ENCODE measurements at regions not wholly inside any gene's neighbourhood (a gene's known extent, or its start where the extent isn't known, plus 50 kb on each side); places are given as distances from the start of the nearest gene placed in this dataset.

DNA sequence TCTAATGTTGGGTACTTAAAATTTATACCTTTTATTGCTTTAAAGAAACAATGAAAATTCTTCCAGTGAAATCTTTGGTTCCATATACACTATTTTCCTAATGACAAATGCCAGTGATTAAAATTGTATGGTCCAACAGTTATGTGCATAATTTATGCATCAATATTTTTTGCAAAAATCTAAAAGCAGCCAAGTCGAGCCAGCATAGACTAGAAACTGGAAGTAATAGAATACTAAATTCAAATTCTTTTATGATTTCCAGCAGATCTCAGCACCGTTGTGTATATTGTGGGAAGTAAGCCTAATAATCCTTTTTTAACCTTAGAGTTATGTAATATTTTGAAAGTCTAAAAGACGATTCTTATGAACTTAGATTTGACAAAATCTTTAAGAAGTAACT lies 652.0 kb upstream of the GOLIM4 start (continued):
- TF ChIP-seq, protein P1, sequence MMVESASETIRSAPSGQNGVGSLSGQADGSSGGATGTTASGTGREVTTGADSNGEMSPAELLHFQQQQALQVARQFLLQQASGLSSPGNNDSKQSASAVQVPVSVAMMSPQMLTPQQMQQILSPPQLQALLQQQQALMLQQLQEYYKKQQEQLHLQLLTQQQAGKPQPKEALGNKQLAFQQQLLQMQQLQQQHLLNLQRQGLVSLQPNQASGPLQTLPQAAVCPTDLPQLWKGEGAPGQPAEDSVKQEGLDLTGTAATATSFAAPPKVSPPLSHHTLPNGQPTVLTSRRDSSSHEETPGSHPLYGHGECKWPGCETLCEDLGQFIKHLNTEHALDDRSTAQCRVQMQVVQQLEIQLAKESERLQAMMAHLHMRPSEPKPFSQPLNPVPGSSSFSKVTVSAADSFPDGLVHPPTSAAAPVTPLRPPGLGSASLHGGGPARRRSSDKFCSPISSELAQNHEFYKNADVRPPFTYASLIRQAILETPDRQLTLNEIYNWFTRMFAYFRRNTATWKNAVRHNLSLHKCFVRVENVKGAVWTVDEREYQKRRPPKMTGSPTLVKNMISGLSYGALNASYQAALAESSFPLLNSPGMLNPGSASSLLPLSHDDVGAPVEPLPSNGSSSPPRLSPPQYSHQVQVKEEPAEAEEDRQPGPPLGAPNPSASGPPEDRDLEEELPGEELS (CRISPR knock-in tag; IDR thresholded peaks at IDR 0.05), result no peak
- no peak for TF ChIP-seq MYBL2 (CRISPR knock-in tag; IDR thresholded peaks at IDR 0.05)
- TF ChIP-seq ZNF671 (CRISPR knock-in tag; IDR thresholded peaks at IDR 0.05), result no peak
- TF ChIP-seq KAT7 (CRISPR knock-in tag; IDR thresholded peaks at IDR 0.05; ENCODE audit: borderline replicate concordance), result no peak

DNA sequence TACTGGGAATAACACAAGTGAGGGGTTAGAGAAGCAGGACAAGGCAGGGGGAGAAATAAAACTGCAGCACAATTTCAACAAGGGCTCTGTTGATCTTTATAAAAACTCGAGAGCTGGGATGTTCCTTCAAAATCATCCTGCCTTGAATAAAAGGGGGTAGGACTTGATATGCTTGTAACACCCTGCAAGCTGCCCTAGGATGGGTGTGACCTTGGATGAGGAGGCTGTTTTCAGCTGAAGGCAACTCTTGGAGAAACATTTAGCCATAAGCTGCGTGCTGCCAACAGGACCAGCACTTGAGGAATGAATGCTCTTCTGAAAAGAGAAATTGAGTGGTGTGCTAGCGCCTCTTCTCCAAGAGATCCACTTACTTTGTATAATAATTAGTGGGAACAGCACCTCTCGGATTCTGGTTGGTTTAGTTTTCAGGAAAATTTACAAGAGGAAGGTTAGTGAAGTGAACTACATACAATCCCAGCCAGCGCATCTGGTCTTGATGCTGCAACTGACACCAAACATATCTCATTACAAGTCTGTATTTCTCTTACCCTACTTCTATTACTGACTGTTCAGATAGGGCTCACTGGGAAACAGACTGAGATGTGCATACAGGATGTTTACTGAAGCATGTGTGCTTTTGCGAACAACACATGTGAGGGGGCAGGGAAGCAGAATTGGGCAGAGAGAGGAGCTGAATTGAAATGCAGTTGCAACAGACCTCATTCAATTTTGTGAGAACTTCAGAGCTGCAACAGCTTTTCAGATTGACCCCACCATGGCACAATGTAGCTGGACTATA lies 643.0 kb upstream of the GOLIM4 start:
- Mint-ChIP-seq H3K27me3 (ENCODE audit: low read depth) (no peaks in the 10 kb centered on the region), H3K36me3 (peaks cover 7% of the 10 kb centered on the region; the same call in 1 of the 2 replicates), H3K4me1 (peaks cover 12% of the 10 kb centered on the region), H3K27ac (no peak overlapping the region), H3K9me3 (peaks cover 22% of the 10 kb centered on the region), H3K4me3 (no peak overlapping the region)
- peak; percentile 20; the same call in 1 of the 2 replicates for ATAC-seq
- ChIA-PET POLR2A (no interaction called here), CTCF (interaction anchor here (1.5 kb wide), 1 partner anchor 108 kb away, joined by 5 read pairs; no protein-coding TSS in a partner anchor)
- TF ChIP-seq CREM (CRISPR knock-in tag; IDR thresholded peaks at IDR 0.05), result no peak
- TF ChIP-seq, protein P2, sequence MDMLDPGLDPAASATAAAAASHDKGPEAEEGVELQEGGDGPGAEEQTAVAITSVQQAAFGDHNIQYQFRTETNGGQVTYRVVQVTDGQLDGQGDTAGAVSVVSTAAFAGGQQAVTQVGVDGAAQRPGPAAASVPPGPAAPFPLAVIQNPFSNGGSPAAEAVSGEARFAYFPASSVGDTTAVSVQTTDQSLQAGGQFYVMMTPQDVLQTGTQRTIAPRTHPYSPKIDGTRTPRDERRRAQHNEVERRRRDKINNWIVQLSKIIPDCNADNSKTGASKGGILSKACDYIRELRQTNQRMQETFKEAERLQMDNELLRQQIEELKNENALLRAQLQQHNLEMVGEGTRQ (CRISPR knock-in tag; IDR thresholded peaks at IDR 0.05), result no peak
- no peak for TF ChIP-seq FOXJ3 (CRISPR knock-in tag; IDR thresholded peaks at IDR 0.05; ENCODE audit: borderline replicate concordance)
- no peak for TF ChIP-seq NR2C2 (CRISPR knock-in tag; IDR thresholded peaks at IDR 0.05)
- no peak for TF ChIP-seq ATF1 (CRISPR knock-in tag; IDR thresholded peaks at IDR 0.05)
- TF ChIP-seq, protein P3, sequence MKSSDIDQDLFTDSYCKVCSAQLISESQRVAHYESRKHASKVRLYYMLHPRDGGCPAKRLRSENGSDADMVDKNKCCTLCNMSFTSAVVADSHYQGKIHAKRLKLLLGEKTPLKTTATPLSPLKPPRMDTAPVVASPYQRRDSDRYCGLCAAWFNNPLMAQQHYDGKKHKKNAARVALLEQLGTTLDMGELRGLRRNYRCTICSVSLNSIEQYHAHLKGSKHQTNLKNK (CRISPR knock-in tag; IDR thresholded peaks at IDR 0.05), result no peak
- TF ChIP-seq IRF2 (CRISPR knock-in tag; IDR thresholded peaks at IDR 0.05; ENCODE audit: borderline replicate concordance, low read depth), result no peak
- no peak for TF ChIP-seq FOXP1 (CRISPR knock-in tag; IDR thresholded peaks at IDR 0.05; ENCODE audit: borderline replicate concordance)
- no peak for TF ChIP-seq ZNF317 (CRISPR knock-in tag; IDR thresholded peaks at IDR 0.05; ENCODE audit: borderline replicate concordance, low read depth)
- TF ChIP-seq, protein P4, sequence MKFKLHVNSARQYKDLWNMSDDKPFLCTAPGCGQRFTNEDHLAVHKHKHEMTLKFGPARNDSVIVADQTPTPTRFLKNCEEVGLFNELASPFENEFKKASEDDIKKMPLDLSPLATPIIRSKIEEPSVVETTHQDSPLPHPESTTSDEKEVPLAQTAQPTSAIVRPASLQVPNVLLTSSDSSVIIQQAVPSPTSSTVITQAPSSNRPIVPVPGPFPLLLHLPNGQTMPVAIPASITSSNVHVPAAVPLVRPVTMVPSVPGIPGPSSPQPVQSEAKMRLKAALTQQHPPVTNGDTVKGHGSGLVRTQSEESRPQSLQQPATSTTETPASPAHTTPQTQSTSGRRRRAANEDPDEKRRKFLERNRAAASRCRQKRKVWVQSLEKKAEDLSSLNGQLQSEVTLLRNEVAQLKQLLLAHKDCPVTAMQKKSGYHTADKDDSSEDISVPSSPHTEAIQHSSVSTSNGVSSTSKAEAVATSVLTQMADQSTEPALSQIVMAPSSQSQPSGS (CRISPR knock-in tag; IDR thresholded peaks at IDR 0.05; ENCODE audit: borderline replicate concordance, low read depth), result no peak
- no peak for TF ChIP-seq CREB1 (CRISPR knock-in tag; IDR thresholded peaks at IDR 0.05)
- no peak for TF ChIP-seq ZNF671 (CRISPR knock-in tag; IDR thresholded peaks at IDR 0.05)
- no peak for DNase-seq (ENCODE audit: low spot score)

DNA sequence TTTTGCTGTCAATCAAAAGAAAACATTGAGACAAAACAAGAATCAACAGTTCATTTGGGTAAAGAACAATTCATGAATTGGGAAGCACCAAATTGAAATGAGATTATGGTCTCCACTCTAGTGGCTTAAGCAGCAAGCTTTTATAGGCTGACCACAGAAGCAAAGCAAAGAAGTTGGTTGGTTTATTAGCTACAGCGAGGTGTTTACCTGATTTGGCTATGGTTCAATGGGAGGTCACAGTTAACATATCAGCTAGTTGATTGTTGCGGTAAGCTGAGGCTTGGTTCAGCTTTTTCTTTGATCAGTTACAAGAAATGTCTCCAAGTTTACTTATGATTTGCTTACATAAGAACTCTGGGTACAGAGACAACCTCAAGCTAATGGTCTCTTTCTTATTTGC lies 640.5 kb upstream of the GOLIM4 start:
- no peak for DNase-seq (ENCODE audit: low spot score)
- H3K27me3 Mint-ChIP-seq (ENCODE audit: low read depth), result no peaks in the 10 kb centered on the region
- peaks cover 25% of the 10 kb centered on the region for H3K9me3 Mint-ChIP-seq
- no peak for ATAC-seq
- TF ChIP-seq CBFB (CRISPR knock-in tag; IDR thresholded peaks at IDR 0.05; ENCODE audit: low read depth) (no peak), SMAD3 (CRISPR knock-in tag; IDR thresholded peaks at IDR 0.05; ENCODE audit: borderline replicate concordance) (no peak)
- H3K27ac Mint-ChIP-seq, result 0 out of 2 replicates have a peak overlapping the region, but pooled peaks have one; percentile 24
- CTCF ChIA-PET, result interaction anchor here (1.4 kb wide), 1 partner anchor 111 kb away, joined by 4 read pairs; no protein-coding TSS in a partner anchor
- H3K4me1 Mint-ChIP-seq, result peaks cover 12% of the 10 kb centered on the region
- no peak overlapping the region for H3K4me3 Mint-ChIP-seq
- POLR2A ChIA-PET, result interaction anchor here (0.9 kb wide), 1 partner anchor 11 kb away, joined by 3 read pairs; no protein-coding TSS in a partner anchor
- H3K36me3 Mint-ChIP-seq, result peaks cover 5% of the 10 kb centered on the region; the same call in 1 of the 2 replicates
